ENCODE measurements at regions not wholly inside any gene's neighbourhood (a gene's known extent, or its start where the extent isn't known, plus 50 kb on each side); places are given as distances from the start of the nearest gene placed in this dataset.

DNA sequence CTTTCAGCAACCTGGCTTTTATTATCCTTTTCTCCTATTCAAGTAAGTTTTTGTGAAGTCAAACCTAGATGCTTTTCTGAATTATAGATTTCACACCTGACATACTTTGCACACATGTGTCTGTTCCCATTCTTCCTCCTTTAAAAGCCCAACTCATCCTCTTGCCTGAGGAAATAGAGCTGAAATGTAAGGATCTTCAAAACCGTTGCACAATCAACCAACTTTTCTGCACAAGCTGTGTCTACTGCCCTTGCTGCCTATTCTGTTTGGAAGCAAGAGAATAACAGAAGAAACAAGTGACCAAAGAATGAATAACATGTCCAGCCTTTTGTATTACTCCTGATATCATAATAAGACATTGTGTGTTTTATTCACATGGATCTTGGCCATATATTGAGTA is 95.1 kb upstream of the ITGA1 start:
- Histone ChIP-seq H3K27me3 (replicated peaks in 1 of 2; ENCODE audit: control insufficient read depth in 2 of 2, insufficient read depth in 2 of 2, low read length in 1 of 2) (no peaks in the 10 kb centered on the region), H4K20me1 (ENCODE audit: control insufficient read depth, insufficient read depth) (no peaks in the 10 kb centered on the region), H3K4me2 (ENCODE audit: control insufficient read depth, insufficient read depth) (no peak overlapping the region), H2AFZ (ENCODE audit: control insufficient read depth, low read depth, low read length) (no peak overlapping the region), H3K27ac (ENCODE audit: control insufficient read depth, insufficient read depth) (no peak overlapping the region), H3K9me3 (replicated peaks; ENCODE audit: control insufficient read depth, insufficient read depth, low read length) (no peaks in the 10 kb centered on the region), H3K79me2 (ENCODE audit: control insufficient read depth, insufficient read depth, low read length) (no peaks in the 10 kb centered on the region), H3K36me3 (ENCODE audit: control insufficient read depth in 2 of 2, insufficient read depth in 2 of 2, low read length in 1 of 2) (no peaks in the 10 kb centered on the region), H3K4me1 (ENCODE audit: control insufficient read depth, insufficient read depth, low read length) (no peaks in the 10 kb centered on the region), H3K9ac (ENCODE audit: control insufficient read depth, insufficient read depth, low read length) (no peak overlapping the region), H3K4me3 (no peak overlapping the region)
- ChIA-PET CTCF (interaction anchor here (0.8 to 1.6 kb wide), 4 partner anchors 215 to 248 kb away, joined by 3 to 10 read pairs (median 4); no protein-coding TSS in a partner anchor), RAD21 (ENCODE audit: unreplicated experiment) (interaction anchor here (0.7 to 1.2 kb wide), 3 partner anchors 106 to 223 kb away, joined by 3 to 4 read pairs (median 4); no protein-coding TSS in a partner anchor), POLR2A (no interaction called here), SMC1A (ENCODE audit: uncharacterized antibody, unreplicated experiment) (interaction anchor here (1.1 kb wide), 1 partner anchor 224 kb away, joined by 3 read pairs; no protein-coding TSS in a partner anchor)
- intact Hi-C loops (cut with micrococcal nuclease; ENCODE audit: unreplicated experiment): loop anchor here (1.0 kb wide), 1 partner anchor 223 kb away; no protein-coding TSS in a partner anchor
- in situ Hi-C loops (cut with MboI): no loop called here
- TF ChIP-seq NFIC (IDR thresholded peaks at IDR 0.05; ENCODE audit: low read depth, low read length): no peak
- no peak for TF ChIP-seq POU2F2 (IDR thresholded peaks at IDR 0.05; ENCODE audit: borderline replicate concordance, low read depth, low read length)
- no peak for TF ChIP-seq CHD1 (IDR thresholded peaks at IDR 0.05; ENCODE audit: low read depth, low read length)
- no peak for TF ChIP-seq CBX3 (IDR thresholded peaks at IDR 0.05; ENCODE audit: borderline replicate concordance, low read depth)
- no peak for TF ChIP-seq ZBTB11 (CRISPR knock-in tag; IDR thresholded peaks at IDR 0.05)
- TF ChIP-seq MTA2 (IDR thresholded peaks at IDR 0.05; ENCODE audit: low read depth): no peak
- no peak for TF ChIP-seq PML (IDR thresholded peaks at IDR 0.05; ENCODE audit: low read length)
- TF ChIP-seq ATF7 (IDR thresholded peaks at IDR 0.05; ENCODE audit: low read depth): no peak
- no peak for TF ChIP-seq MEF2B (IDR thresholded peaks at IDR 0.05; ENCODE audit: partially characterized antibody, poor library complexity, severe bottlenecking)
- TF ChIP-seq TAF1 (IDR thresholded peaks at IDR 0.05; ENCODE audit: borderline replicate concordance, low read depth, low read length): no peak
- TF ChIP-seq RAD21 (IDR thresholded peaks at IDR 0.05; ENCODE audit: insufficient read depth, low read depth, low read length): no peak
- no peak for TF ChIP-seq RCOR1 (conservative IDR thresholded peaks at IDR 0.05; ENCODE audit: low read depth, low read length)
- no peak for TF ChIP-seq TCF12 (IDR thresholded peaks at IDR 0.05; ENCODE audit: low read depth, low read length)
- no peak for TF ChIP-seq CBX5 (IDR thresholded peaks at IDR 0.05; ENCODE audit: low read depth)
- TF ChIP-seq ZNF687 (IDR thresholded peaks at IDR 0.05): no peak
- TF ChIP-seq, protein P1, sequence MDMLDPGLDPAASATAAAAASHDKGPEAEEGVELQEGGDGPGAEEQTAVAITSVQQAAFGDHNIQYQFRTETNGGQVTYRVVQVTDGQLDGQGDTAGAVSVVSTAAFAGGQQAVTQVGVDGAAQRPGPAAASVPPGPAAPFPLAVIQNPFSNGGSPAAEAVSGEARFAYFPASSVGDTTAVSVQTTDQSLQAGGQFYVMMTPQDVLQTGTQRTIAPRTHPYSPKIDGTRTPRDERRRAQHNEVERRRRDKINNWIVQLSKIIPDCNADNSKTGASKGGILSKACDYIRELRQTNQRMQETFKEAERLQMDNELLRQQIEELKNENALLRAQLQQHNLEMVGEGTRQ (IDR thresholded peaks at IDR 0.05; ENCODE audit: borderline replicate concordance, low read depth, low read length): no peak
- BruUV-seq (replicated peaks): no TSS peak
- DNase-seq (ENCODE audit: low read depth, low spot score): no peak
- 0% methylated on average over 1 of the region's 1 CpG for WGBS (ENCODE audit: insufficient coverage, insufficient replicate concordance, low lambda C conversion rate, missing lambda C conversion rate)
- no peak for FAIRE-seq
- no peak for ATAC-seq
